Activated CD4-positive, alpha-beta memory T cell treated with anti-CD3 and anti-CD28 coated beads, Interleukin-2, amount 10 ng/mL, durations not matched to agents 7 days and 5 days (primary cell): ENCODE measurements at regions not wholly inside any gene's neighbourhood (a gene's known extent, or its start where the extent isn't known, plus 50 kb on each side); places are given as distances from the start of the nearest gene placed in this dataset.

Experiments used
- CTCF ChIA-PET: fragments of 350-600 bp; sonication (Branson Sonifier 250); formaldehyde crosslinking; loops from one replicate; lab custom pipeline; 2021; ENCODE audit warnings: antibody characterized with exemption, inconsistent platforms; lab: Charles Lee
- POLR2A ChIA-PET: fragments of 350-600 bp; sonication (Branson Sonifier 250); formaldehyde crosslinking; loops from one replicate; lab custom pipeline; 2021; ENCODE audit warnings: antibody characterized with exemption; lab: Charles Lee
- DNase-seq: peaks from one replicate; pipeline ENCODE4 v3.0.0-alpha.2; 2020
- H3K27ac Mint-ChIP-seq: one replicate; pipeline ENCODE4 v1.8.0; 2021; ENCODE audit warnings: mild to moderate bottlenecking, mixed read lengths
- H3K27me3 Mint-ChIP-seq: one replicate; pipeline ENCODE4 v1.8.0; 2021; ENCODE audit warnings: mixed read lengths
- H3K36me3 Mint-ChIP-seq: one replicate; pipeline ENCODE4 v1.8.0; 2021; ENCODE audit warnings: low read depth, mixed read lengths
- H3K4me1 Mint-ChIP-seq: one replicate; pipeline ENCODE4 v1.8.0; 2021; ENCODE audit warnings: mixed read lengths
- H3K4me3 Mint-ChIP-seq: one replicate; pipeline ENCODE4 v1.8.0; 2021; ENCODE audit warnings: mild to moderate bottlenecking, mixed read lengths
- H3K9me3 Mint-ChIP-seq: one replicate; pipeline ENCODE4 v1.8.0; 2021; ENCODE audit warnings: mixed read lengths

- H3K4me3 Mint-ChIP-seq = no peak overlapping the region
- no peak overlapping the region for H3K27ac Mint-ChIP-seq
- peaks cover 15% of the 10 kb centered on the region for H3K9me3 Mint-ChIP-seq
- ChIA-PET CTCF (no interaction called here), POLR2A (no interaction called here)
- peaks cover 3% of the 10 kb centered on the region for H3K36me3 Mint-ChIP-seq
- no peaks in the 10 kb centered on the region for H3K27me3 Mint-ChIP-seq
- H3K4me1 Mint-ChIP-seq = no peaks in the 10 kb centered on the region
- peak; percentile 16 for DNase-seq
Observed at GRCh38 chr6:170184316-170184715, 106.6 kb downstream of the DLL1 start.

DNA sequence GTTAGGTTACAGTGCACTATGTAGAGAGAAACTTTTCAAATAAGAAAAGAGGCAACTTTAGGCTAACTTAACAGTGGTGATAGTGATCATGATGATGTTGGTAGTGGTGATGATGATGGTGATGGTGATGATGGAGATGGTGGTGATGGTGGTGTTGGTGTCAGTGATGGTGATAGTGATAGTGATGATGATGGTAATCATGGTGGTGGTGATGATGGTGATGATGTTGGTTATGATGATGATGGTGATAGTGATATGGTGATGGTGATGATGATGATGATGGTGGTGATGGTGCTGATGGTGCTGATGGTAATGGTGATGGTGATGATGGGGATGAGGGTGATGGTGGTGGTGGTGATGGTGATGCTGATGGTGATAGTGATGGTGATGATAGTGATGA is 107.4 kb downstream of the DLL1 start:
- Mint-ChIP-seq H3K27me3 (no peaks in the 10 kb centered on the region), H3K9me3 (peaks cover 15% of the 10 kb centered on the region), H3K4me1 (no peaks in the 10 kb centered on the region), H3K36me3 (peaks cover 3% of the 10 kb centered on the region), H3K4me3 (no peak overlapping the region), H3K27ac (no peak overlapping the region)
- ChIA-PET POLR2A (no interaction called here), CTCF (no interaction called here)
- no peak for DNase-seq

DNA sequence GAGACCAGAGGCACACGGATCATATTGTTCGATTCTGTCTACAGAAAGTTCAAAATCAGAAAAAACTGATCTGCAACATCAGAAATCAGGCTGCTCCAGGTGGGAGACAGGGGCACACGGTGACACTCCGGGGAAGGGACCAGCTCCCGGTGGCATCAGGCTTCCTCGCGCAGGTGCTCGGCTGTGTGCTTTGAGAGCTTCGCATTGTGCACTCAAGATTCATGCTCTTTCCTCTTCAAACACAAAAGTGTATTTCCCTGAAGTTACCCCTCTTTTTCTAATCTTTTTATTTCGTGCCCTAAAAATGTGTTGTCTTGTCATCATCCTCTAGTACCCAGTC is 108.1 kb downstream of the DLL1 start:
- Mint-ChIP-seq H3K4me3 (no peak overlapping the region), H3K4me1 (no peaks in the 10 kb centered on the region), H3K36me3 (peaks cover 3% of the 10 kb centered on the region), H3K27me3 (no peaks in the 10 kb centered on the region), H3K27ac (no peak overlapping the region), H3K9me3 (peaks cover 15% of the 10 kb centered on the region)
- no peak for DNase-seq
- ChIA-PET CTCF (no interaction called here), POLR2A (no interaction called here)

DNA sequence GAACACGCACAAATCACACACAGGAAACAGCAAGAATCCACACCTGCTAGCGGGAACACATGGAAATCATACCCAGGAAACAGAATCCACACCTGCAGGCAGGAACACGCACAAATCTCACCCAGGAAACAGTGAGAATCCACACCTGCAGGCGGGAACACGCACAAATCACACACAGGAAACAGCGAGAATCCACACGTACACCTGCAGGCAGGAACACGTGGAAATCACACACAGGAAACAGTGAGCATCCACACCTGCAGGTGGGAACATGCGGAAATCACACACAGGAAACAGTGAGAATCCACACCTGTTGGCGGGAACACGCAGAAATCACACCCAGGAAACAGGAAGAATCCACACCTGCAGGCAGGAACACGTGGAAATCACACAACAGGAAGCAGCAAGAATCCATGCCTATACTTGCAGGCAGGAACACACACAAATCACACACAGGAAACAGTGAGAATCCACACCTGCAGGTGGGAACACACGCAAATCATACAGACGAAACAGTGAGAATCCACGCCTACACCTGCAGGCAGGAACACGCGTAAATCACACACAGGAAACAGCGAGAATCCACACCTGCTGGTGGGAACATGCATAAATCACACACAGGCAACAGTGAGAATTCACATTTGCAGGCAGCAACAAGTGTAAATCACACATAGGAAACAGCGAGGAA is 108.6 kb downstream of the DLL1 start:
- Mint-ChIP-seq H3K27me3 (no peaks in the 10 kb centered on the region), H3K9me3 (peaks cover 15% of the 10 kb centered on the region), H3K4me3 (no peak overlapping the region), H3K27ac (no peak overlapping the region), H3K4me1 (no peaks in the 10 kb centered on the region), H3K36me3 (peaks cover 3% of the 10 kb centered on the region)
- POLR2A ChIA-PET = no interaction called here
- DNase-seq = no peak
- CTCF ChIA-PET = no interaction called here

DNA sequence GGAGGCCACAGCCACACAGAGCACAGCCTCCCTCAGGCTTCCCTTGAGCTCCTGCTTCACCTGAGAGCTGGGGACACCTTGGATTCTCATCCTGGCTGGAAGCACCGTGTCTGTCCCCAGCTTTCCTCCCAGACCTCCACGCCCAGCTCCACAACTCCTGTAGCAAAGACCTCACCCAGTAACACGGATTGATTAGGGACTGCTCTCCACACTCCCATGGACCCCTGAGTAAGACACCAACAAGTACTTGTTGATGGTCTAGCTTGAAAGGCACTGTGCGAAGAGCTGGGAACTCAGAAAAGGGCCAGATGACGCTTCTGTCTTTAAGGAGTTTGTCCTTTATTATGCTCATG is 109.6 kb downstream of the DLL1 start:
- H3K36me3 Mint-ChIP-seq = peaks cover 3% of the 10 kb centered on the region
- POLR2A ChIA-PET = no interaction called here

GRCh38 chr6:170180671-170181337 is 110.1 kb downstream of the DLL1 start:
- no peak overlapping the region for H3K4me3 Mint-ChIP-seq
- no peaks in the 10 kb centered on the region for H3K27me3 Mint-ChIP-seq
- peaks cover 15% of the 10 kb centered on the region for H3K9me3 Mint-ChIP-seq
- H3K4me1 Mint-ChIP-seq = no peaks in the 10 kb centered on the region
- CTCF ChIA-PET = no interaction called here
- no peak for DNase-seq
- no peak overlapping the region for H3K27ac Mint-ChIP-seq
- POLR2A ChIA-PET = no interaction called here
- peaks cover 3% of the 10 kb centered on the region for H3K36me3 Mint-ChIP-seq

More for the DNA sequence above, 109.6 kb downstream of the DLL1 start:
- Mint-ChIP-seq H3K4me1 (no peaks in the 10 kb centered on the region), H3K27me3 (no peaks in the 10 kb centered on the region), H3K9me3 (peaks cover 15% of the 10 kb centered on the region), H3K27ac (no peak overlapping the region), H3K4me3 (no peak overlapping the region)
- no peak for DNase-seq
- CTCF ChIA-PET = no interaction called here

- no peak overlapping the region for H3K4me3 Mint-ChIP-seq
- peaks cover 13% of the 10 kb centered on the region for H3K9me3 Mint-ChIP-seq
- no peak for DNase-seq
- H3K27ac Mint-ChIP-seq = no peak overlapping the region
- ChIA-PET CTCF (no interaction called here), POLR2A (no interaction called here)
- peaks cover 3% of the 10 kb centered on the region for H3K36me3 Mint-ChIP-seq
- H3K4me1 Mint-ChIP-seq = no peaks in the 10 kb centered on the region
- no peaks in the 10 kb centered on the region for H3K27me3 Mint-ChIP-seq
Observed at GRCh38 chr6:170179616-170180324, 111.1 kb downstream of the DLL1 start.

GRCh38 chr6:170178561-170179477 is 112.1 kb downstream of the DLL1 start:
- no peaks in the 10 kb centered on the region for H3K27me3 Mint-ChIP-seq
- DNase-seq = peak; percentile 15
- H3K9me3 Mint-ChIP-seq = peaks cover 13% of the 10 kb centered on the region
- no peak overlapping the region for H3K27ac Mint-ChIP-seq
- CTCF ChIA-PET = no interaction called here
- no peak overlapping the region for H3K4me3 Mint-ChIP-seq
- POLR2A ChIA-PET = no interaction called here
- H3K36me3 Mint-ChIP-seq = peaks cover 3% of the 10 kb centered on the region
- H3K4me1 Mint-ChIP-seq = no peaks in the 10 kb centered on the region

GRCh38 chr6:170177772-170178560 is 112.9 kb downstream of the DLL1 start:
- CTCF ChIA-PET = no interaction called here
- Mint-ChIP-seq H3K27ac (no peak overlapping the region), H3K9me3 (peaks cover 9% of the 10 kb centered on the region), H3K4me1 (no peaks in the 10 kb centered on the region), H3K4me3 (no peak overlapping the region), H3K27me3 (no peaks in the 10 kb centered on the region), H3K36me3 (no peaks in the 10 kb centered on the region)
- DNase-seq = peak; percentile 15
- POLR2A ChIA-PET = interaction anchor here (1.2 kb wide), 1 partner anchor 30 kb away, joined by 3 read pairs; no protein-coding TSS in a partner anchor

DNA sequence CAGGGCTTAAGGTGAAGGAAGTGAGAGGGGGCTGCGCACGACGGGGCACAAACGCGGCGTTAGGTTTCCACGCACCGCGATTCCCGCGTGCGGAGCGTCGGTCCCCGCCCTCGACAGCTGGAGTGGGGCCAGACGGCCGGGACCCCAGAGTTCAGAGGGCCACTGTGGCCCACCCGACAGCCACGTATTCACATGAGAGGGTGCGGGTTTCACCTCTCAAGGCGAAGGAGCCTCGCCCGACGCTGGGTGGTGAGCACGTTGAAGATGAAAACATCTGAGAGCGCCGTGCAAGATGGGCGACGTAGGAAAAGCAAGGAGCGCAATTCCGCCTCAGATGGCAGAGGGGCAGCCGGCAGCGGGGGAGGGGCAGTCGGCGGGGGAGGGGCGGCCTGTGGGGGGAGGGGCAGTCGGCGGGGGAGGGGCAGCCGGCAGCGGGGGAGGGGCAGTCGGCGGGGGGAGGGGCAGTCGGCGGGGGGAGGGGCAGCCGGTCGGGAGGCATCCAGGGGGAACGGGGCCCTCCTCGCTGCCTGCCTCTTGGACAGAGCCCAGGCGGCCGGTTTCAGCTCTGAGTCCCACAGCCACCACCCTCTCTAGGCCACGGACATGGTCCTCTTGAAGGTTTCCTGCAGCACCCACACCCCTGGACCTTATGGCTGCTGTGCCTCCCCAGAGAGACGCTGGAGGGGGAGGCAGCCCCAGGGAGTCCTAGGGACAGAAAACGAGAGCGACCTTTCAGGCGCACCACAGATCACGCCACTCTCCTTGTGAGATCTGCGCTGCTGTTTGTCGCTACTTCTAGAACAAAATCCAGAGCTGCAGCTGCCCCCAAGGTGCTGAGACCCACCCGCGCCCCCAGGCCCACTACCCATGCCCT is 113.7 kb downstream of the DLL1 start:
- peak overlapping the region; percentile 35 for H3K27ac Mint-ChIP-seq
- ChIA-PET CTCF (no interaction called here), POLR2A (interaction anchor here (1.2 kb wide), 1 partner anchor 29 kb away, joined by 3 read pairs; no protein-coding TSS in a partner anchor)
- no peaks in the 10 kb centered on the region for H3K36me3 Mint-ChIP-seq
- H3K4me1 Mint-ChIP-seq = no peaks in the 10 kb centered on the region
- DNase-seq = peak; percentile 17
- H3K4me3 Mint-ChIP-seq = no peak overlapping the region
- H3K9me3 Mint-ChIP-seq = peaks cover 4% of the 10 kb centered on the region
- no peaks in the 10 kb centered on the region for H3K27me3 Mint-ChIP-seq

GRCh38 chr6:170176136-170176897 is 114.6 kb downstream of the DLL1 start:
- ChIA-PET POLR2A (no interaction called here), CTCF (no interaction called here)
- H3K4me1 Mint-ChIP-seq = no peaks in the 10 kb centered on the region
- H3K27ac Mint-ChIP-seq = no peak overlapping the region
- H3K4me3 Mint-ChIP-seq = no peak overlapping the region
- peaks cover under 1% of the 10 kb centered on the region for H3K9me3 Mint-ChIP-seq
- H3K27me3 Mint-ChIP-seq = no peaks in the 10 kb centered on the region
- H3K36me3 Mint-ChIP-seq = no peaks in the 10 kb centered on the region
- peak; percentile 8 for DNase-seq
